ENCODE measurements at regions not wholly inside any gene's neighbourhood (a gene's known extent, or its start where the extent isn't known, plus 50 kb on each side); places are given as distances from the start of the nearest gene placed in this dataset.

GRCh38 chr13:106768991-106769390 lies 201.1 kb upstream of the ARGLU1 start:
- Mint-ChIP-seq H3K9me3 (peaks cover 26% of the 10 kb centered on the region), H3K27me3 (ENCODE audit: low read depth) (no peaks in the 10 kb centered on the region)
- TF ChIP-seq CTCF (IDR thresholded peaks at IDR 0.05; ENCODE audit: unreplicated experiment in 3 of 3) = no peak

GRCh38 chr13:106762708-106763107 lies 194.8 kb upstream of the ARGLU1 start:
- Mint-ChIP-seq H3K27me3 (ENCODE audit: low read depth) (peaks cover 5% of the 10 kb centered on the region), H3K36me3 (ENCODE audit: low read depth) (no peaks in the 10 kb centered on the region), H3K4me1 (peaks cover 9% of the 10 kb centered on the region), H3K4me3 (no peak overlapping the region), H3K27ac (no peak overlapping the region), H3K9me3 (peaks cover 18% of the 10 kb centered on the region)
- TF ChIP-seq CTCF (IDR thresholded peaks at IDR 0.05; ENCODE audit: unreplicated experiment in 3 of 3) = no peak

More at GRCh38 chr13:106768991-106769390, 201.1 kb upstream of the ARGLU1 start:
- Mint-ChIP-seq H3K27ac (no peak overlapping the region), H3K36me3 (ENCODE audit: low read depth) (no peaks in the 10 kb centered on the region), H3K4me1 (no peaks in the 10 kb centered on the region), H3K4me3 (no peak overlapping the region)

- no peak for TF ChIP-seq CTCF (IDR thresholded peaks at IDR 0.05; ENCODE audit: unreplicated experiment in 3 of 3)
- Mint-ChIP-seq H3K27me3 (ENCODE audit: low read depth) (peaks cover 5% of the 10 kb centered on the region), H3K4me3 (no peak overlapping the region), H3K9me3 (no peaks in the 10 kb centered on the region), H3K4me1 (peaks cover 44% of the 10 kb centered on the region), H3K36me3 (ENCODE audit: low read depth) (no peaks in the 10 kb centered on the region), H3K27ac (peak overlapping the region in 2 of 3 experiments; percentile 12 to 70)
Observed at GRCh38 chr13:106756446-106756845, 188.5 kb upstream of the ARGLU1 start.

GRCh38 chr13:106755542-106755941 lies 187.6 kb upstream of the ARGLU1 start:
- peaks cover 5% of the 10 kb centered on the region for H3K27me3 Mint-ChIP-seq (ENCODE audit: low read depth)
- no peaks in the 10 kb centered on the region for H3K36me3 Mint-ChIP-seq (ENCODE audit: low read depth)
- peak overlapping the region in 2 of 3 experiments; percentile 48 to 63 for H3K27ac Mint-ChIP-seq
- no peak overlapping the region for H3K4me3 Mint-ChIP-seq
- H3K9me3 Mint-ChIP-seq = no peaks in the 10 kb centered on the region
- peaks cover 44% of the 10 kb centered on the region for H3K4me1 Mint-ChIP-seq
- TF ChIP-seq CTCF (IDR thresholded peaks at IDR 0.05; ENCODE audit: unreplicated experiment in 3 of 3) = no peak

- no peaks in the 10 kb centered on the region for H3K9me3 Mint-ChIP-seq
- H3K36me3 Mint-ChIP-seq (ENCODE audit: low read depth) = no peaks in the 10 kb centered on the region
- peak overlapping the region in 1 of 3 experiments; percentile 19 for H3K27ac Mint-ChIP-seq
- peaks cover 41% of the 10 kb centered on the region for H3K4me1 Mint-ChIP-seq
- no peak for TF ChIP-seq CTCF (IDR thresholded peaks at IDR 0.05; ENCODE audit: unreplicated experiment in 3 of 3)
- no peak overlapping the region for H3K4me3 Mint-ChIP-seq
- no peaks in the 10 kb centered on the region for H3K27me3 Mint-ChIP-seq (ENCODE audit: low read depth)
Observed at GRCh38 chr13:106753251-106753650, 185.3 kb upstream of the ARGLU1 start.

- Mint-ChIP-seq H3K27me3 (ENCODE audit: low read depth) (no peaks in the 10 kb centered on the region), H3K4me3 (peak overlapping the region in 2 of 3 experiments; percentile 28 to 63), H3K4me1 (peaks cover 35% of the 10 kb centered on the region), H3K9me3 (no peaks in the 10 kb centered on the region), H3K27ac (peak overlapping the region; percentile 33 to 93 (median 75)), H3K36me3 (ENCODE audit: low read depth) (no peaks in the 10 kb centered on the region)
- TF ChIP-seq CTCF (IDR thresholded peaks at IDR 0.05; ENCODE audit: unreplicated experiment in 3 of 3) = no peak
Observed at GRCh38 chr13:106752584-106753170, 184.7 kb upstream of the ARGLU1 start.
